Astrocyte (in vitro differentiated cells and primary cell): ENCODE measurements at regions not wholly inside any gene's neighbourhood (a gene's known extent, or its start where the extent isn't known, plus 50 kb on each side); places are given as distances from the start of the nearest gene placed in this dataset.

Experiments
- EZH2 ChIP-seq: IDR thresholded peaks from 2 replicates; pipeline ENCODE4 v1.6.1; 2012; ENCODE audit warnings: mild to moderate bottlenecking, low read length, inconsistent platforms; ENCODE audit not compliant: insufficient read depth
- TF ChIP-seq, protein P1 (sequence below): IDR thresholded peaks from 2 replicates; pipeline ENCODE4 v1.5.1; 2011; ENCODE audit warnings: low read depth, mild to moderate bottlenecking, inconsistent platforms, low read length, moderate library complexity; ENCODE audit not compliant: insufficient read depth

DNA sequence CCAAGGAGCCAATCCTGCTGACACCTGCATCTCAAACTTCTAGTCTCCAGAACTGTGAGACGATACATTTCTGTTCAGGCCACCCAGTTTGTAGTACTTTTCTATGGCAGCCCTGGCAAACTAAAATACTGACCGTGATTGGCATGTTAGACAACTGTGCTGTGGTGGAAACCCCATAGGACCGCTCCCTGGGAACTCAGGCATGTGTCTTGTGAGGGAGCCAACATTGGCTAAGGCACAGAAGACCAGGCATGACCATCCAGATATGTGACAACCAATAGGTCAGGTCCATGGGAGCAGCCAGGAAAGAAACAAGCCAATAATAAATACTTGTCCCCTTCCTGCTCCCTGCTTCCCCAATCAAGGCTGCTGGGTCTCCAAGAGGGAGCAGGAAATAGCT, 101.4 kb upstream of the MPDZ start:
- TF ChIP-seq EZH2, result no peak
- TF ChIP-seq, protein P1, sequence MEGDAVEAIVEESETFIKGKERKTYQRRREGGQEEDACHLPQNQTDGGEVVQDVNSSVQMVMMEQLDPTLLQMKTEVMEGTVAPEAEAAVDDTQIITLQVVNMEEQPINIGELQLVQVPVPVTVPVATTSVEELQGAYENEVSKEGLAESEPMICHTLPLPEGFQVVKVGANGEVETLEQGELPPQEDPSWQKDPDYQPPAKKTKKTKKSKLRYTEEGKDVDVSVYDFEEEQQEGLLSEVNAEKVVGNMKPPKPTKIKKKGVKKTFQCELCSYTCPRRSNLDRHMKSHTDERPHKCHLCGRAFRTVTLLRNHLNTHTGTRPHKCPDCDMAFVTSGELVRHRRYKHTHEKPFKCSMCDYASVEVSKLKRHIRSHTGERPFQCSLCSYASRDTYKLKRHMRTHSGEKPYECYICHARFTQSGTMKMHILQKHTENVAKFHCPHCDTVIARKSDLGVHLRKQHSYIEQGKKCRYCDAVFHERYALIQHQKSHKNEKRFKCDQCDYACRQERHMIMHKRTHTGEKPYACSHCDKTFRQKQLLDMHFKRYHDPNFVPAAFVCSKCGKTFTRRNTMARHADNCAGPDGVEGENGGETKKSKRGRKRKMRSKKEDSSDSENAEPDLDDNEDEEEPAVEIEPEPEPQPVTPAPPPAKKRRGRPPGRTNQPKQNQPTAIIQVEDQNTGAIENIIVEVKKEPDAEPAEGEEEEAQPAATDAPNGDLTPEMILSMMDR, result no peak
